Posterior cingulate gyrus (tissue), 11 donors: ENCODE measurements at regions not wholly inside any gene's neighbourhood (a gene's known extent, or its start where the extent isn't known, plus 50 kb on each side); places are given as distances from the start of the nearest gene placed in this dataset.

Experiments used
- DNase-seq, 10 donors: peaks; one replicate each; pipeline versions ENCODE4 v3.0.0 to v3.0.0-alpha.2; 2020 to 2021; ENCODE audit warnings: mixed read lengths in 3 of 10
- intact Hi-C: fragments of 100-400 bp; cut with DNase I; formaldehyde crosslinking; loops from one replicate; pipeline ENCODE4 v1.15.1; 2023

GRCh38 chr9:23258569-23258968 lies 567.5 kb downstream of the ELAVL2 start:
- DNase-seq: no peak
- intact Hi-C loops: no loop called here

GRCh38 chr9:23278561-23278960 lies 547.5 kb downstream of the ELAVL2 start:
- intact Hi-C loops: no loop called here
- no peak for DNase-seq

GRCh38 chr9:23287390-23287789 lies 538.6 kb downstream of the ELAVL2 start:
- no peak for DNase-seq
- intact Hi-C loops: no loop called here

- intact Hi-C loops: no loop called here
- no peak for DNase-seq
Measured at GRCh38 chr9:23288545-23288944, 537.5 kb downstream of the ELAVL2 start.

- no peak for DNase-seq
- intact Hi-C loops: no loop called here
Measured at GRCh38 chr9:23290973-23291372, 535.1 kb downstream of the ELAVL2 start.

- DNase-seq: no peak
- intact Hi-C loops: no loop called here
Measured at GRCh38 chr9:23302281-23302680, 523.8 kb downstream of the ELAVL2 start.

GRCh38 chr9:23306731-23307130 lies 519.3 kb downstream of the ELAVL2 start:
- intact Hi-C loops: no loop called here
- DNase-seq: peak in 1 of 10 donors; percentile 59

GRCh38 chr9:23307731-23308513 lies 518.1 kb downstream of the ELAVL2 start:
- DNase-seq: no peak
- intact Hi-C loops: no loop called here

- no peak for DNase-seq
- intact Hi-C loops: no loop called here
Measured at GRCh38 chr9:23309800-23310199, 516.2 kb downstream of the ELAVL2 start.

- DNase-seq: no peak
- intact Hi-C loops: no loop called here
Measured at GRCh38 chr9:23314247-23314646, 511.8 kb downstream of the ELAVL2 start.

- DNase-seq: no peak
- intact Hi-C loops: no loop called here
Measured at GRCh38 chr9:23319092-23319491, 506.9 kb downstream of the ELAVL2 start.

- intact Hi-C loops: no loop called here
- no peak for DNase-seq
Measured at GRCh38 chr9:23321049-23321448, 505.0 kb downstream of the ELAVL2 start.

GRCh38 chr9:23322392-23322791 lies 503.6 kb downstream of the ELAVL2 start:
- no peak for DNase-seq
- intact Hi-C loops: no loop called here

GRCh38 chr9:23324511-23324910 lies 501.5 kb downstream of the ELAVL2 start:
- no peak for DNase-seq
- intact Hi-C loops: no loop called here

- intact Hi-C loops: no loop called here
- DNase-seq: no peak
Measured at GRCh38 chr9:23326597-23326996, 499.4 kb downstream of the ELAVL2 start.

GRCh38 chr9:23341346-23341745 lies 484.7 kb downstream of the ELAVL2 start:
- intact Hi-C loops: no loop called here
- DNase-seq: no peak

GRCh38 chr9:23342291-23342690 lies 483.7 kb downstream of the ELAVL2 start:
- intact Hi-C loops: no loop called here
- DNase-seq: no peak

GRCh38 chr9:23343226-23343625 lies 482.8 kb downstream of the ELAVL2 start:
- DNase-seq: no peak
- intact Hi-C loops: no loop called here

GRCh38 chr9:23361096-23361495 lies 464.9 kb downstream of the ELAVL2 start:
- intact Hi-C loops: no loop called here
- DNase-seq: no peak

- no peak for DNase-seq
- intact Hi-C loops: no loop called here
Measured at GRCh38 chr9:23372703-23373102, 453.3 kb downstream of the ELAVL2 start.

GRCh38 chr9:23375511-23375910 lies 450.5 kb downstream of the ELAVL2 start:
- no peak for DNase-seq
- intact Hi-C loops: no loop called here

GRCh38 chr9:23379842-23380241 lies 446.2 kb downstream of the ELAVL2 start:
- intact Hi-C loops: no loop called here

GRCh38 chr9:23380821-23381220 lies 445.2 kb downstream of the ELAVL2 start:
- intact Hi-C loops: no loop called here
- no peak for DNase-seq

More at GRCh38 chr9:23379842-23380241, 446.2 kb downstream of the ELAVL2 start:
- DNase-seq: no peak
